ENCODE measurements at regions not wholly inside any gene's neighbourhood (a gene's known extent, or its start where the extent isn't known, plus 50 kb on each side); places are given as distances from the start of the nearest gene placed in this dataset.

GRCh38 chr2:157206916-157207315, 50.6 kb upstream of the GALNT5 start:
- H3K4me3 Mint-ChIP-seq, result no peak overlapping the region
- no peaks in the 10 kb centered on the region for H3K4me1 Mint-ChIP-seq (ENCODE audit: low read depth)
- DNase-seq (ENCODE audit: low spot score), result no peak

More at GRCh38 chr2:157206916-157207315, 50.6 kb upstream of the GALNT5 start:
- Mint-ChIP-seq H3K36me3 (ENCODE audit: low read depth) (no peaks in the 10 kb centered on the region), H3K27ac (no peak overlapping the region), H3K9me3 (no peaks in the 10 kb centered on the region), H3K27me3 (ENCODE audit: insufficient read depth) (peaks cover 9% of the 10 kb centered on the region)
- intact Hi-C loops (cut with micrococcal nuclease), result no loop called here

Data from activated T-helper 1 cell treated with anti-CD3 and anti-CD28 coated beads, Interleukin-12 subunit alpha, Interleukin-12 subunit beta, Interleukin-2, Interleukin-4 antibody, amounts not matched to agents 30 ng/mL and 10 ng/mL and 1 ng/mL, durations not matched to agents 14 hours and 24 hours and 36 hours (primary cell).